Fibroblast of skin of left biceps (primary cell): ENCODE measurements at regions not wholly inside any gene's neighbourhood (a gene's known extent, or its start where the extent isn't known, plus 50 kb on each side); places are given as distances from the start of the nearest gene placed in this dataset.

Experiments
- DNase-seq, 2 experiments: peaks; one replicate each; pipeline ENCODE4 v3.0.0-alpha.2; 2013; ENCODE audit warnings: low read depth in 2 of 2

DNA sequence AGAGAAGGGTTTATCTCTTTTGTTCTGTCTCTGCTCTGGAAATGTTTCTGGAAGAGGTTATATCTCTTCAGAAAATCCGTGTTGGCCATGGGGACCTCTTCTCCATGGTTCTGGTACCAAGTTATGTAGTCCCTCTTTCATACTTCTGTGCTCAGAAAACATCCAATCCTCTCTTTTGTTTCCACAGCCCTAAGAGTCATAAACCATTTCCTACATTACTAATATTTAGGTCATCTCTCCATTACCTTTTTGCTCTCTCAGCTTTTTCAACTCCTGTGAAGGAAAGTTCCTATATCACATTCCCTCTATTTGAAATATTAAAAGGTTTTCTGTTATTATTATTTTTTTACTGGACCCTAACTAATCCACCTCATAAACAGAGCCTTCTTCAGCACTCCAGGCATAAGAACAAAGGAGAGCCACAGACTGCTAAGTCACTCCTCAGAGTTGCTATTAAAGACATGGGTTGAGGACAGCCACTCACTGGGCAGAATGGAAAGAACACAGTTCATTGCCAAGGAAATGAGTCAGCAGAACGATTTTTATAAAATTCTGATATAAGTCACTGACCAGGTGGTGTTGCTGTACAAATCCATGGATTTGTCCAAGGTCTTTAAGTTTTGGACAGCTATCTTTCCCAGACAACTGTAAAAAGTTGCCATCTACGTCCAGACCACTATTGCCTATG lies 122.4 kb upstream of the NPY2R start:
- no peak for DNase-seq

DNA sequence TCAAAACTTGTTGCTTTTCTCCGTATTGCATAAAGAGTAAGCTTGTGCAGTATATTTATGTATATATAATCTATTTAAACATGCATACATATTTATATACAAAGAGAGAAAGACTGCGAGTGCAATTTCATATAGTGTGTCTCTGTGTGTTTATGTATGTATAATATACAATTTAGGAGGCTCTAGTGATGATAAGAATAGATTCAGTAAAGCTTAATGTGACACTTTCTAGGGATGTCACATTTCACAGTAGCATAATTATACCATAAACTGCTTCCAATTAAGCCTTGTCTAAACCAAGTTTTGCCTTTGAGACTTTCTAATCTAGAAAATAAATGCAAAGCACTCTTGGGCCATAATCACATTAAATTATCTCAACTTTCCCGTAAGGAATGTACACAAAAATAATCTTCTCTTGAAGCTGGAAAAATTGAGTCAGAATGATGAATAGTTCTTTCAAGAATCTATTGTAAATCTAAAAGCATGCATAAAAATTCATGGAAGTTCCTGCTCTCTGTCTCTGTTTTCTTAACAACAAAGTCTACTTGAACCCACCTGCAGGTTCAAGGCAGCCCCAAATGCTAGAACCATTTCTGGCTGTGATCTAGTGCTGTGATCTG lies 114.1 kb upstream of the NPY2R start:
- no peak for DNase-seq

DNA sequence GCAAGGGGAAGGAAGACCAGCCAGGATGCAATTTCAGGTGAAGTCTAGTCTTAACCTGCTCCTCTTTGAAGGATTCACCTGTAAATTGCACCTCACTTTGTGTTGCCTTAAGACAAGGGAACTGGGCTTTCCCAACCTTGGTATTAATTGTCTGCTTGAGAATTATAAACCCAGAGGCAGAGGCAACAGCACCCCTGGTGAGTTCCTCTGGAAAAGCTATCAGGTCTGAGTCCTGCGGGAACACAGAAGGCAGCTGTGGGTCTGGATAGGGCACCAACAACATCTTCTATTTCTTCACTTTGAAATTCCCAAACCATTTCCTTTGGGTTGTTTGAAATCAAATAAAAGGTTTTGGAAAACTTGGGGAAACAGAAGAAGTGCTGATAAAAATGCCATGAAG lies 109.2 kb upstream of the NPY2R start:
- DNase-seq = no peak

DNA sequence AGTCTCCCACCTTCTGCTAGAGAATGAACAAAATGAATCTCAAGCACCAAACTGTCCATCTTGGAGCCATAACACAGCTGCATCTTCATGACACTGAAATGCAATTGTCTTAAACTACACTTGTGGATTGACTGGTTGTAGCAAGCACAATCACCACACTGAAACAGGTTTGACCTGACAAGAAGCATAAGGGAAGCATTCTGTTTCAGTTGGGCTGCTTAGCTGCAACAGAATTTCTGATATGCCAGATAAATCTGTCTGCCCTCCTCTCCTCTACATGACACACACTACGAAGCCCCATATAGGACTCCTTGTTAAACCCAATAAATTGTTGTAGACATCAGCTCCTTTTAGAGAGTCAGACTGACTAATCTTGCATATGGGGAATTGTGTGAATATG lies 101.8 kb upstream of the NPY2R start:
- DNase-seq = no peak

DNA sequence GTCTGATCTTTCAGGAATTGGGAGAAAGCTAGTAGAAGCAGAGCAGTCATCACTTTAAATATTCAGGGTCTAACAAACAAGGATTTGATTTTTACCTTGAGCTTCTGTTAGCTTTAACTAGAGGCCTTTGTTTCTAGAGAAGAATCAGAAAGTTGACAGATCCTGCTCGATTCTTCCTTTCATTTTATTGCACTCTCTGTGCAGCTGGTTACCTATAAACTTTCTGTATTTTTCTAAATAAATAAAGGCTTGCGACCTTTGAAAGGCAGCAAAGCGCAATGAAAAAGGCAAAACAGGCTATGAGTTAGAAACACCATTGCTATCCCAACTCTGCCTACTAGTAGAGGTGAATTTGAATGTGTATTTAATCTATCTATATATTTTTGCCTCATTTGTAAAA lies 101.4 kb upstream of the NPY2R start:
- DNase-seq = no peak

DNA sequence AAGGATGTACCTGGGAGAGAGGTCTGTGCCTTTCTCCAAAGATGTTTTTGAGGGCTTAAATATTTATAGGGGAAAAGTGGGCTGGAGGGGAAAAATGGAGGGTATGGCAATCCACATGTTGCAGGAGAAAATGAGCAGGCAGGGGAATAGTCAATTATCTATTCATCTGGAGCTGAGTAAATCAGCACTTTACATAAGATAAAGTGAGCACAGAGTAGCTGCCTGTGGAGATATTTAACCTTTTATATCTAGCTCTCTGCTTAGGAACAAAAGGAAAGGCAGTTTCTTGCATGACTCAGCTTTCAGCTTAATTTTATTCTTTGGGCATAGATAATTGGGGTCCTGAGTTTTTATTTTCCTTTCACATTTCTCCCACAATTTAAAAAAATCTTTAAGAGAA lies 93.6 kb upstream of the NPY2R start:
- DNase-seq = no peak

DNA sequence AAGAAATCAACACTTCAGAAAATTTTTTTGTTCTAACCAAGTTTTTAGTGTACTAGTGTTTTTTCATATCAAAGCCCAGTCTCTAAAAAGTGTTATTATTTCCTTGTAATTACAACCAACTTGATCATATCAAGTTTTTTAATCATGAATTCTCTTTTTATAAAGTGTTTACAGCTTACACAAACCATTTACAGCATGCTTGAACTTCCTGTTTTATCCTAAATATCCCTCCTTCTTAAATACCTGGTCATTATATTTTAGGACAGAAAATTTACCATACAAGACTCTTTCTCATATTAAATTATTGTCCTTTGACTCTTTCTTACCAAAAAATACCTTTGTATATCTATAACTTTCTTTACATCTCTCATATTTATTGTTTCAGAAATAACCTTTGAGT lies 89.4 kb upstream of the NPY2R start:
- no peak for DNase-seq

DNA sequence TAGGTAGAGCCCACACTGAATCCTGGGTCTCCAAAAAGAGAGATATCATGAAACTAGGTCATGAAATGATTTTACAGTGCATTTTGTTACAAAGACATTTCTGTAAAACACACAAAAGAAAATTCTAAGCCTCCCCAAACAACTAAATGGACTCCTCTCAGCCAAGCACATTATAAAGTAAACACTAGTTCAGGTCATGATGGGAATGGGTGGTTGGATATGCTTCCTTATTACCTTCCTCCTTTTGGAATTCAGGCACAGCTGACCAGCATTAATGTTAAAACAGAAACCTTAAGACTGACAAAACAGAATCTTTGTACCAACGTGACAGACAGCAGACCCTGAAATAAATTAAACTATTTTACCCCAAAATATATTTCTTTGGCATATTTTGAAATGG lies 87.9 kb upstream of the NPY2R start:
- no peak for DNase-seq

DNA sequence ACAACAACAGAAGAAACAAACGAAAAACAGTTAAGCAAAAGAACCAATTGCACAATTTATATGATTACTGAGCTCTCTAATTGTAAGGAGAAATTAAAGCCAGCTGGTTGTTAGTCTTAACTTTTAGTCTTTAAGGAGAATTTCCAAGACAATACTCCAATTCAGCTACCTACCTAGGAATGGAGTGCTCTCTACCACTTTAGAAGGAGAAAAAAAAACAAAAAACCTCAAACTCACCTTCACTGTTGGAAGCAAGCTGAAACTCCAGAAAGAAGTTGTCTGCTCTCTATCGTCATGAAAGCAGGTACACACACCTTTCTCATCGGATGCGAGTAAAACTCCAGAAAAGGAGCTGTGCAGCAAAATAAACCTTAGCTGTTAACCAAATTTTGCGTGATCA lies 86.1 kb upstream of the NPY2R start:
- DNase-seq = no peak

DNA sequence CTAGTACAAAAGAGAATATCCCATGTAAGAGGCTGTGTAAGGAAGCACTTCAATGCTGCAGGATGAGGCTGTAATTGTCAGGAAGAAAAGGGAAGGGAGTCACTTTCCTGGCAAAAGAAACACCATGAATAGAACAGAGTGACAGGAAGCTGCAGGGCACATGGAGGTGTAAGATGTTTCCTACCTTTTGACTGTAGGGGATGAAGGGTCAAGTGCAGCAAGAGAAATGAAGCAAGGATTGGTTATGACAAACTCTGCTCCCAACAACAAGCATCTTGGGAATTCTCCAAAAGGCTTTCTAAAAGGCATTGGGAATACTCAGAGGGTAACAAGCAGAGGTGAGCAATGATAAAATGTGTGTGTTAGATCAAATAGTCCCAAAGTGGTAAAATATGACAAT lies 74.3 kb upstream of the NPY2R start:
- DNase-seq = no peak

DNA sequence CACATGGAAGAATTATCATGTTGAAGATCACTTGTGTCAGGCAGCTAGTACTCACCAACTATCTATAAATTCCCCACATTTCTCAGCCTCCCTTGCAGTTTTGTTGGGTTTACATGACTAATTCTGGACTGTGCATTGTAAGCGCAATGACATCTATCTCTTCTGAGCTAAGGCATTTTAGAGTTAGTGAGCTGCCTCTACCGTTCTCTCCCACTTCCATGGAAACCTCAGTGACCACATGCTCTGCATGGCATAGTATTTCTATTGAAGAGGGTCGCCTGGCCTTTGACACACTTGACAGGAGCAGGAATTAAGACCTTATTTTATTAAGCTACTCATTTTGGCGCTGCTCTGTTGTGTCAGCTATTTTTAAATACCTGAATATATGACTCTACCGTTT lies 67.5 kb upstream of the NPY2R start:
- no peak for DNase-seq

DNA sequence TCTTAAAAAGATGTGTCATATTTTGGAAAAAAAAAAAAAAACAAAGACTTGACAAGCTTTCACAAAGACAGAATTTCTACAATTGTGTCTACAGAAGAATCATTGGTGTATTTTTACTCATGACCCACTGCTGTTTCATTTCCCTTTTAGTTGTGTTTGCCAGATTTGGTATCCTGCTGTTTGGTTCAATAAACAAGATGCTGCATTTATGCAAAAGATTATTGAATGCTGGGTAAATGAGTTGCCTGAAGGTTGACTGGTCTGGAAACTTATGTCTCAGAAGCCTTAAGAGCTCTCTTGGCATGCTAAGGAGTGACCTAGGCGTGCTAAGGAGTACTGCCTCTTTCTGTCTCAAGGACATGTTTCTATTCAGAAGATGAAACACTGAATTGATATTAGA lies 64.9 kb upstream of the NPY2R start:
- no peak for DNase-seq
